ENCODE measurements at regions not wholly inside any gene's neighbourhood (a gene's known extent, or its start where the extent isn't known, plus 50 kb on each side); places are given as distances from the start of the nearest gene placed in this dataset.

DNA sequence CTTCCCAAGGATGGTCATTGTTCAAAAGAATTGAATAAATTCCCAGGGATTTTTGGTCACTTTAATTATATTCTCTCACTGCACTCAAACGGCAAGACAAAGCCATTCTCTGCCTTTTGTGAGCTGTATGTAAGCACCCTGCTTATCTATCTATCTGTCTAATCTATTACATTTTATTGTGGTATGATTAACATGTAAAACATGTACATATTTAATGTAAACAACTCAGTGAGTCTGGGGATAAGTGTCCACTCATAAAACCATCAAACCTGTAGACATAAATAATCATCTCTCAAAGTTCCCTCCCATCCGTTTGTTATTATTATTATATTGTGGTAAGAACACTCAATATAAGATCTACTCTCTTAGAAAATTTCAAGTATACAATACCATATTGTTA is 167.1 kb downstream of the CAND1 start:
- no peak for DNase-seq
- Histone ChIP-seq H3K27ac (ENCODE audit: low read depth in 1 of 2, low read length in 1 of 2) (no peak overlapping the region), H3K9me3 (ENCODE audit: control insufficient read depth in 4 of 4, insufficient read depth in 3 of 4, low read length in 3 of 4) (no peaks in the 10 kb centered on the region), H3K27me3 (ENCODE audit: control insufficient read depth in 3 of 3, insufficient read depth in 3 of 3, low read length in 2 of 3) (no peaks in the 10 kb centered on the region), H3K4me1 (ENCODE audit: control insufficient read depth in 5 of 5, insufficient read depth in 5 of 5, low read length in 5 of 5) (peaks cover 0 to 20% (median 4%) of the 10 kb centered on the region in 5 donors), H3K9ac (ENCODE audit: insufficient read depth in 1 of 2, low read length in 2 of 2) (no peak overlapping the region), H3K36me3 (ENCODE audit: control insufficient read depth in 4 of 4, insufficient read depth in 4 of 4, low read length in 4 of 4) (no peaks in the 10 kb centered on the region), H3K4me3 (no peak overlapping the region)
- no peak for ATAC-seq (ENCODE audit: insufficient read depth, low FRiP score)
- WGBS, 2 donors: 54 to 68% methylated on average over 2 of the region's 2 CpGs
- TF ChIP-seq, protein P1, sequence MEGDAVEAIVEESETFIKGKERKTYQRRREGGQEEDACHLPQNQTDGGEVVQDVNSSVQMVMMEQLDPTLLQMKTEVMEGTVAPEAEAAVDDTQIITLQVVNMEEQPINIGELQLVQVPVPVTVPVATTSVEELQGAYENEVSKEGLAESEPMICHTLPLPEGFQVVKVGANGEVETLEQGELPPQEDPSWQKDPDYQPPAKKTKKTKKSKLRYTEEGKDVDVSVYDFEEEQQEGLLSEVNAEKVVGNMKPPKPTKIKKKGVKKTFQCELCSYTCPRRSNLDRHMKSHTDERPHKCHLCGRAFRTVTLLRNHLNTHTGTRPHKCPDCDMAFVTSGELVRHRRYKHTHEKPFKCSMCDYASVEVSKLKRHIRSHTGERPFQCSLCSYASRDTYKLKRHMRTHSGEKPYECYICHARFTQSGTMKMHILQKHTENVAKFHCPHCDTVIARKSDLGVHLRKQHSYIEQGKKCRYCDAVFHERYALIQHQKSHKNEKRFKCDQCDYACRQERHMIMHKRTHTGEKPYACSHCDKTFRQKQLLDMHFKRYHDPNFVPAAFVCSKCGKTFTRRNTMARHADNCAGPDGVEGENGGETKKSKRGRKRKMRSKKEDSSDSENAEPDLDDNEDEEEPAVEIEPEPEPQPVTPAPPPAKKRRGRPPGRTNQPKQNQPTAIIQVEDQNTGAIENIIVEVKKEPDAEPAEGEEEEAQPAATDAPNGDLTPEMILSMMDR (IDR thresholded peaks at IDR 0.05; ENCODE audit: control extremely low read depth, extremely low read depth): no peak

DNA sequence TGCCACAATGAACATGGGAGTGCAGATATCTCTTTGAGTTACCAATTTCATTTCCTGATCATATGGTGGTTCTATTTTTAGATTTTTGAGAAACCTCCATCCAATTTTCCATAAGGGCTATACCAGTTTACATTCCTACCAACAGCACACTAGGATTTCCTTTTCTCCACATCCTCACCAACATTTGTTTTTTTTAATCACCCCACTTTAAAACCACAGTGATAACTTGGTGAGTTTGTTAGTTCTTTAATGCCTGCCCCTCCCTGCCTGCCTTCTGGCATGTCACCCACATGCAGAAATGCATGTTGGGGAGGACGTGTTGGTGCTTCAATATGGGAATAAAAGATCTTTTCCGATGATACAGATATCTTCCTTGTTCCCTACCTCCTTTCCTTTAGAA is 167.9 kb downstream of the CAND1 start:
- no peak for DNase-seq
- 70 to 76% methylated on average over 2 of the region's 2 CpGs for WGBS, 2 donors
- TF ChIP-seq, protein P1 (IDR thresholded peaks at IDR 0.05; ENCODE audit: control extremely low read depth, extremely low read depth): no peak
- H3K4me1 ChIP-seq (ENCODE audit: control insufficient read depth in 5 of 5, insufficient read depth in 5 of 5, low read length in 5 of 5): peaks cover 0 to 13% (median 8%) of the 10 kb centered on the region in 5 donors
- H3K9ac ChIP-seq (ENCODE audit: insufficient read depth in 1 of 2, low read length in 2 of 2): no peak overlapping the region
- no peaks in the 10 kb centered on the region for H3K27me3 ChIP-seq (ENCODE audit: control insufficient read depth in 3 of 3, insufficient read depth in 3 of 3, low read length in 2 of 3)
- H3K4me3 ChIP-seq: no peak overlapping the region
- no peak for ATAC-seq (ENCODE audit: insufficient read depth, low FRiP score)
- no peak overlapping the region for H3K27ac ChIP-seq (ENCODE audit: low read depth in 1 of 2, low read length in 1 of 2)
- H3K36me3 ChIP-seq (ENCODE audit: control insufficient read depth in 4 of 4, insufficient read depth in 4 of 4, low read length in 4 of 4): no peaks in the 10 kb centered on the region
- no peaks in the 10 kb centered on the region for H3K9me3 ChIP-seq (ENCODE audit: control insufficient read depth in 4 of 4, insufficient read depth in 3 of 4, low read length in 3 of 4)

DNA sequence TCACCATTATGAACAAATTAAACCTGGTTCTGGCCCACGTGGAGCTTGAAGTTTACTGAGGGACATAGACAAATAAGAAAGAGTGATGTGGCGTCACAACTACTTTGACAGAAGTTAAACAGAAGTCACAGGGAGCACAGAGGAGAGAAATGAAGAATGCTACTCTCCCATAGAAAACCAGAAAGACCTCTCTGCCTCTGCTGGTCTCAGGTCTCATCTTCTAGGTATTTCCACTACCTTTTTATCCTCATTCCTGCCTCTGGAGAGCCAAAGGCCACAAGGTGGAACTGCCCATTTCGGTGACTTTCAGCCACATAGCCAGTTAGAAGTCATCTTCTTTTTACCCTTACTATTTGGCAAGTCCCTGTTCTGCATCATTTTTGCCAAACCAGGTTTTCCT is 170.5 kb downstream of the CAND1 start:
- DNase-seq: no peak
- H3K27me3 ChIP-seq (ENCODE audit: control insufficient read depth in 3 of 3, insufficient read depth in 3 of 3, low read length in 2 of 3): no peaks in the 10 kb centered on the region
- ATAC-seq (ENCODE audit: insufficient read depth, low FRiP score): no peak
- 82 to 92% methylated on average over 3 of the region's 3 CpGs for WGBS, 2 donors
- no peak overlapping the region for H3K4me3 ChIP-seq
- H3K9me3 ChIP-seq (ENCODE audit: control insufficient read depth in 4 of 4, insufficient read depth in 3 of 4, low read length in 3 of 4): no peaks in the 10 kb centered on the region
- TF ChIP-seq, protein P1 (IDR thresholded peaks at IDR 0.05; ENCODE audit: control extremely low read depth, extremely low read depth): no peak
- H3K36me3 ChIP-seq (ENCODE audit: control insufficient read depth in 4 of 4, insufficient read depth in 4 of 4, low read length in 4 of 4): no peaks in the 10 kb centered on the region
- peaks cover 2 to 23% (median 7%) of the 10 kb centered on the region in 5 donors for H3K4me1 ChIP-seq (ENCODE audit: control insufficient read depth in 5 of 5, insufficient read depth in 5 of 5, low read length in 5 of 5)
- no peak overlapping the region for H3K9ac ChIP-seq (ENCODE audit: insufficient read depth in 1 of 2, low read length in 2 of 2)
- H3K27ac ChIP-seq (ENCODE audit: low read depth in 1 of 2, low read length in 1 of 2): no peak overlapping the region

DNA sequence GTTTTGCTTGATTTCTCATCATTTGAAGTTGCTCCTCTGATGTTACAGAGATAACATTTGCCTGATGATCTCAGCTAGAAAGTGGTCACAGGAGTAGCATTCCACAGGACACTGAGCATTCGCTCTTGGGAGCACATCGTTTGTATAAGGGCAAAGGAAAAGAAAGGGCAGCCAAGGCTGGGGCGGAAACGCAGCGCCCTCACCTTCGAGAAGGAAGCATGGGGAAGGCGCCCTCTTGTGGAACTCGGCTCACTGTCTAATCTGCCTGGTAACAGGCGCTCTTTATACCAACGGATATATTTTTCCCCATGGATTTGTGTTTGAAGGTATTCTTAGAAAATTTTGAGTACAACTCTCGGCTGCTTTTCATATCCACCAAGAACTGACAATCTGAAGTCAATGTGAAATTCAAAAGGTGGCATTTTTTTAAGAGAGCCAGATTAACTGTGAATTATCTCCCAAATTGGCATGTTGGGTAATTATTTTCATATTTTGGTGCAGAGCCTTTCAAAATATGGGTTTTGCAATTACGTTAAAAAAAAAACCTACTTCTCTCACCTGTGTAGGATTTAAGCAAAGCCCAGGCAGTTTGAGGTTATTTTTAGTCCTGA is 172.7 kb downstream of the CAND1 start:
- peak; percentile 85 for ATAC-seq (ENCODE audit: insufficient read depth, low FRiP score)
- Histone ChIP-seq H3K36me3 (ENCODE audit: control insufficient read depth in 4 of 4, insufficient read depth in 4 of 4, low read length in 4 of 4) (no peaks in the 10 kb centered on the region), H3K9ac (ENCODE audit: insufficient read depth in 1 of 2, low read length in 2 of 2) (no peak overlapping the region), H3K4me1 (ENCODE audit: control insufficient read depth in 5 of 5, insufficient read depth in 5 of 5, low read length in 5 of 5) (peaks cover 0 to 16% (median 2%) of the 10 kb centered on the region in 5 donors), H3K4me3 (no peak overlapping the region), H3K9me3 (ENCODE audit: control insufficient read depth in 4 of 4, insufficient read depth in 3 of 4, low read length in 3 of 4) (no peaks in the 10 kb centered on the region), H3K27ac (ENCODE audit: low read depth in 1 of 2, low read length in 1 of 2) (no peak overlapping the region), H3K27me3 (ENCODE audit: control insufficient read depth in 3 of 3, insufficient read depth in 3 of 3, low read length in 2 of 3) (no peaks in the 10 kb centered on the region)
- DNase-seq: peak; percentile 79 to 87 (median 82)
- WGBS, 2 donors: 11 to 18% methylated on average over 12 of the region's 12 CpGs
- TF ChIP-seq, protein P1 (IDR thresholded peaks at IDR 0.05; ENCODE audit: control extremely low read depth, extremely low read depth): peak; percentile 80

All from lung (tissue), 11 donors.